ENCODE measurements at regions not wholly inside any gene's neighbourhood (a gene's known extent, or its start where the extent isn't known, plus 50 kb on each side); places are given as distances from the start of the nearest gene placed in this dataset.

GRCh38 chr1:4024811-4025210 is 124.7 kb upstream of the C1orf174 start:
- Mint-ChIP-seq H3K4me3 (no peak overlapping the region), H3K4me1 (ENCODE audit: low read depth in 2 of 2) (no peaks in the 10 kb centered on the region), H3K36me3 (ENCODE audit: insufficient read depth) (no peaks in the 10 kb centered on the region), H3K27ac (no peak overlapping the region), H3K27me3 (peaks cover 14 to 25% of the 10 kb centered on the region in 2 donors), H3K9me3 (no peaks in the 10 kb centered on the region)
- ATAC-seq (replicated peaks) (no peak), DNase-seq (no peak)

- Mint-ChIP-seq H3K27ac (no peak overlapping the region), H3K9me3 (no peaks in the 10 kb centered on the region), H3K4me1 (ENCODE audit: low read depth in 2 of 2) (no peaks in the 10 kb centered on the region), H3K27me3 (peaks cover 15 to 18% of the 10 kb centered on the region in 2 donors), H3K4me3 (no peak overlapping the region), H3K36me3 (ENCODE audit: insufficient read depth) (no peaks in the 10 kb centered on the region)
- DNase-seq (no peak), ATAC-seq (replicated peaks) (no peak)
Observed at GRCh38 chr1:4025752-4026151, 125.7 kb upstream of the C1orf174 start.

- Mint-ChIP-seq H3K4me1 (ENCODE audit: low read depth in 2 of 2) (no peaks in the 10 kb centered on the region), H3K27ac (no peak overlapping the region), H3K27me3 (peaks cover 12 to 25% of the 10 kb centered on the region in 2 donors), H3K4me3 (no peak overlapping the region), H3K36me3 (ENCODE audit: insufficient read depth) (no peaks in the 10 kb centered on the region), H3K9me3 (peaks cover 0 to 3% of the 10 kb centered on the region in 2 donors)
- DNase-seq = no peak
- no peak for ATAC-seq (replicated peaks)
Observed at GRCh38 chr1:4027008-4027407, 126.9 kb upstream of the C1orf174 start.

- Mint-ChIP-seq H3K4me1 (ENCODE audit: low read depth in 2 of 2) (no peaks in the 10 kb centered on the region), H3K4me3 (no peak overlapping the region), H3K27me3 (peaks cover 12 to 28% of the 10 kb centered on the region in 2 donors), H3K9me3 (peaks cover 0 to 3% of the 10 kb centered on the region in 2 donors), H3K36me3 (ENCODE audit: insufficient read depth) (no peaks in the 10 kb centered on the region), H3K27ac (no peak overlapping the region)
- ATAC-seq (replicated peaks) (peak; percentile 39), DNase-seq (no peak)
Observed at GRCh38 chr1:4027492-4028138, 127.5 kb upstream of the C1orf174 start.

GRCh38 chr1:4028139-4028501 is 128.0 kb upstream of the C1orf174 start:
- DNase-seq (no peak), ATAC-seq (replicated peaks) (no peak)
- Mint-ChIP-seq H3K36me3 (ENCODE audit: insufficient read depth) (no peaks in the 10 kb centered on the region), H3K4me1 (ENCODE audit: low read depth in 2 of 2) (no peaks in the 10 kb centered on the region), H3K27ac (no peak overlapping the region), H3K9me3 (peaks cover 0 to 3% of the 10 kb centered on the region in 2 donors), H3K27me3 (peaks cover 12 to 33% of the 10 kb centered on the region in 2 donors), H3K4me3 (no peak overlapping the region)

- Mint-ChIP-seq H3K27me3 (peaks cover 7 to 41% of the 10 kb centered on the region in 2 donors), H3K27ac (no peak overlapping the region), H3K36me3 (ENCODE audit: insufficient read depth) (no peaks in the 10 kb centered on the region), H3K9me3 (peaks cover 0 to 3% of the 10 kb centered on the region in 2 donors), H3K4me3 (no peak overlapping the region), H3K4me1 (ENCODE audit: low read depth in 2 of 2) (no peaks in the 10 kb centered on the region)
- no peak for ATAC-seq (replicated peaks)
- DNase-seq = no peak
Observed at GRCh38 chr1:4029376-4029775, 129.3 kb upstream of the C1orf174 start.

GRCh38 chr1:4032571-4032970 is 132.5 kb upstream of the C1orf174 start:
- Mint-ChIP-seq H3K9me3 (peaks cover 0 to 3% of the 10 kb centered on the region in 2 donors), H3K4me3 (no peak overlapping the region), H3K4me1 (ENCODE audit: low read depth in 2 of 2) (no peaks in the 10 kb centered on the region), H3K36me3 (ENCODE audit: insufficient read depth) (no peaks in the 10 kb centered on the region), H3K27me3 (peaks cover 0 to 34% of the 10 kb centered on the region in 2 donors), H3K27ac (no peak overlapping the region)
- DNase-seq (no peak), ATAC-seq (replicated peaks) (no peak)

GRCh38 chr1:4033129-4033676 is 133.1 kb upstream of the C1orf174 start:
- H3K4me1 Mint-ChIP-seq (ENCODE audit: low read depth in 2 of 2) = no peaks in the 10 kb centered on the region
- no peaks in the 10 kb centered on the region for H3K36me3 Mint-ChIP-seq (ENCODE audit: insufficient read depth)
- H3K27ac Mint-ChIP-seq = no peak overlapping the region
- no peak for DNase-seq
- H3K4me3 Mint-ChIP-seq = no peak overlapping the region
- H3K9me3 Mint-ChIP-seq = peaks cover 0 to 3% of the 10 kb centered on the region in 2 donors
- H3K27me3 Mint-ChIP-seq = peaks cover 0 to 34% of the 10 kb centered on the region in 2 donors
- no peak for ATAC-seq (replicated peaks)

GRCh38 chr1:4033713-4034112 is 133.6 kb upstream of the C1orf174 start:
- Mint-ChIP-seq H3K4me1 (ENCODE audit: low read depth in 2 of 2) (no peaks in the 10 kb centered on the region), H3K4me3 (no peak overlapping the region), H3K27ac (no peak overlapping the region), H3K9me3 (peaks cover 0 to 3% of the 10 kb centered on the region in 2 donors), H3K27me3 (peaks cover 0 to 40% of the 10 kb centered on the region in 2 donors), H3K36me3 (ENCODE audit: insufficient read depth) (no peaks in the 10 kb centered on the region)
- no peak for ATAC-seq (replicated peaks)
- no peak for DNase-seq

- no peak overlapping the region for H3K27ac Mint-ChIP-seq
- no peak for DNase-seq
- ATAC-seq (replicated peaks) = no peak
Observed at GRCh38 chr1:4034318-4034887, 134.3 kb upstream of the C1orf174 start.

GRCh38 chr1:4044967-4045366 is 144.9 kb upstream of the C1orf174 start:
- no peak overlapping the region for H3K27ac Mint-ChIP-seq
- DNase-seq (no peak), ATAC-seq (replicated peaks) (no peak)
- no peaks in the 10 kb centered on the region for H3K4me1 Mint-ChIP-seq (ENCODE audit: low read depth in 2 of 2)
- peaks cover 29 to 47% of the 10 kb centered on the region in 2 donors for H3K27me3 Mint-ChIP-seq
- no peaks in the 10 kb centered on the region for H3K9me3 Mint-ChIP-seq
- H3K36me3 Mint-ChIP-seq (ENCODE audit: insufficient read depth) = peaks cover 3% of the 10 kb centered on the region
- no peak overlapping the region for H3K4me3 Mint-ChIP-seq

More at GRCh38 chr1:4034318-4034887, 134.3 kb upstream of the C1orf174 start:
- Mint-ChIP-seq H3K27me3 (peaks cover 0 to 46% of the 10 kb centered on the region in 2 donors), H3K4me1 (ENCODE audit: low read depth in 2 of 2) (no peaks in the 10 kb centered on the region), H3K9me3 (peaks cover 0 to 3% of the 10 kb centered on the region in 2 donors), H3K4me3 (no peak overlapping the region), H3K36me3 (ENCODE audit: insufficient read depth) (no peaks in the 10 kb centered on the region)

GRCh38 chr1:4045397-4046010 is 145.4 kb upstream of the C1orf174 start:
- H3K4me3 Mint-ChIP-seq = no peak overlapping the region

GRCh38 chr1:4046836-4047461 is 146.9 kb upstream of the C1orf174 start:
- ATAC-seq (replicated peaks) = no peak
- Mint-ChIP-seq H3K27me3 (peaks cover 32 to 48% of the 10 kb centered on the region in 2 donors), H3K4me1 (ENCODE audit: low read depth in 2 of 2) (no peaks in the 10 kb centered on the region), H3K9me3 (no peaks in the 10 kb centered on the region), H3K36me3 (ENCODE audit: insufficient read depth) (peaks cover 3% of the 10 kb centered on the region), H3K4me3 (no peak overlapping the region), H3K27ac (no peak overlapping the region)
- DNase-seq = no peak

More at GRCh38 chr1:4045397-4046010, 145.4 kb upstream of the C1orf174 start:
- no peaks in the 10 kb centered on the region for H3K9me3 Mint-ChIP-seq
- ATAC-seq (replicated peaks) (no peak), DNase-seq (no peak)
- no peak overlapping the region for H3K27ac Mint-ChIP-seq
- peaks cover 32 to 51% of the 10 kb centered on the region in 2 donors for H3K27me3 Mint-ChIP-seq
- H3K36me3 Mint-ChIP-seq (ENCODE audit: insufficient read depth) = peaks cover 3% of the 10 kb centered on the region
- no peaks in the 10 kb centered on the region for H3K4me1 Mint-ChIP-seq (ENCODE audit: low read depth in 2 of 2)

Data from effector memory CD8-positive, alpha-beta T cell (primary cell).